Trophoblast cell (in vitro differentiated cells and primary cell): ENCODE measurements at regions not wholly inside any gene's neighbourhood (a gene's known extent, or its start where the extent isn't known, plus 50 kb on each side); places are given as distances from the start of the nearest gene placed in this dataset.

ENCODE experiments used
- DNase-seq, 2 donors: peaks; one replicate each; pipeline ENCODE4 v3.0.0-alpha.2; 2016
- H2AFZ ChIP-seq: 2 replicates; pipeline ENCODE4 v1.6.1; 2013; ENCODE audit warnings: low read length, moderate library complexity, mild to moderate bottlenecking; ENCODE audit not compliant: insufficient read depth, poor library complexity
- H2AK5ac ChIP-seq: 2 replicates; pipeline ENCODE4 v1.6.1; 2013; ENCODE audit warnings: mild to moderate bottlenecking, low read length
- H2BK120ac ChIP-seq: 2 replicates; pipeline ENCODE4 v1.6.1; 2013; ENCODE audit warnings: low read length, mild to moderate bottlenecking, moderate library complexity; ENCODE audit not compliant: insufficient read depth, poor library complexity
- H2BK12ac ChIP-seq: 2 replicates; pipeline ENCODE4 v1.6.1; 2013; ENCODE audit warnings: mild to moderate bottlenecking, low read length, moderate library complexity
- H2BK5ac ChIP-seq: 2 replicates; pipeline ENCODE4 v1.6.1; 2013; ENCODE audit warnings: low read length, low read depth, moderate library complexity, mild to moderate bottlenecking; ENCODE audit not compliant: poor library complexity
- H3K14ac ChIP-seq: 2 replicates; pipeline ENCODE4 v1.6.1; 2013; ENCODE audit warnings: mild to moderate bottlenecking, low read length
- H3K18ac ChIP-seq: 2 replicates; pipeline ENCODE4 v1.6.1; 2013; ENCODE audit warnings: mild to moderate bottlenecking, low read length
- H3K23ac ChIP-seq: 2 replicates; pipeline ENCODE4 v1.6.1; 2013; ENCODE audit warnings: low read length
- H3K27ac ChIP-seq: 2 replicates; pipeline ENCODE4 v1.5.1; 2013; ENCODE audit warnings: low read depth, mild to moderate bottlenecking, inconsistent platforms, low read length, moderate library complexity
- H3K27me3 ChIP-seq: 2 replicates; pipeline ENCODE4 v1.6.1; 2013; ENCODE audit warnings: inconsistent platforms, mild to moderate bottlenecking, low read length, moderate library complexity; ENCODE audit not compliant: insufficient read depth
- H3K36me3 ChIP-seq, 2 experiments: 1 replicate in 1 of 2; 2 replicates in 1 of 2; pipeline ENCODE4 v1.6.1; 2013; ENCODE audit warnings: low read length in 2 of 2, mild to moderate bottlenecking in 2 of 2, moderate library complexity in 1 of 2; ENCODE audit not compliant: insufficient read depth in 2 of 2, control insufficient read depth in 1 of 2
- H3K4ac ChIP-seq: 2 replicates; pipeline ENCODE4 v1.6.1; 2013; ENCODE audit warnings: low read depth, mild to moderate bottlenecking, low read length, moderate library complexity
- H3K4me1 ChIP-seq, 2 experiments: 1 replicate in 1 of 2; 2 replicates in 1 of 2; pipeline ENCODE4 v1.6.1; 2013; ENCODE audit warnings: low read length in 2 of 2, mild to moderate bottlenecking in 2 of 2, moderate library complexity in 1 of 2; ENCODE audit not compliant: insufficient read depth in 2 of 2, control insufficient read depth in 1 of 2
- H3K4me2 ChIP-seq: 2 replicates; pipeline ENCODE4 v1.6.1; 2013; ENCODE audit warnings: inconsistent platforms, mild to moderate bottlenecking, low read length, moderate library complexity
- H3K4me3 ChIP-seq: 2 replicates; pipeline ENCODE4 v1.5.1; 2013; ENCODE audit warnings: mild to moderate bottlenecking, low read depth, low read length, inconsistent platforms
- H3K79me1 ChIP-seq: one replicate; pipeline ENCODE4 v1.6.1; 2013; ENCODE audit warnings: low read length
- H3K79me2 ChIP-seq: 2 replicates; pipeline ENCODE4 v1.6.1; 2013; ENCODE audit warnings: low read length, mild to moderate bottlenecking; ENCODE audit not compliant: control insufficient read depth, insufficient read depth, poor library complexity
- H3K9ac ChIP-seq: 2 replicates; pipeline ENCODE4 v1.6.1; 2013; ENCODE audit warnings: mild to moderate bottlenecking, low read length
- H3K9me3 ChIP-seq: 2 replicates; pipeline ENCODE4 v1.6.1; 2013; ENCODE audit warnings: low read depth, mild to moderate bottlenecking, control low read depth, inconsistent platforms, low read length; ENCODE audit not compliant: insufficient read depth
- H4K12ac ChIP-seq: 2 replicates; pipeline ENCODE4 v1.6.1; 2013; ENCODE audit warnings: low read depth, mild to moderate bottlenecking, low read length, moderate library complexity
- H4K8ac ChIP-seq: 2 replicates; pipeline ENCODE4 v1.6.1; 2013; ENCODE audit warnings: low read depth, mild to moderate bottlenecking, low read length, moderate library complexity
- H4K91ac ChIP-seq: one replicate; pipeline ENCODE4 v1.6.1; 2013; ENCODE audit warnings: low read depth, mild to moderate bottlenecking, low read length, moderate library complexity
- WGBS: extraction: QIAGEN DNeasy Blood & Tissue Kit; methylation state at CpG from one replicate; pipeline ENCODE4 v1.1.7; 2013; ENCODE audit warnings: missing lambda C conversion rate; ENCODE audit not compliant: insufficient read length, insufficient coverage; ENCODE audit errors: extremely low coverage; 5-methylcytosine and 5-hydroxymethylcytosine counted together

DNA sequence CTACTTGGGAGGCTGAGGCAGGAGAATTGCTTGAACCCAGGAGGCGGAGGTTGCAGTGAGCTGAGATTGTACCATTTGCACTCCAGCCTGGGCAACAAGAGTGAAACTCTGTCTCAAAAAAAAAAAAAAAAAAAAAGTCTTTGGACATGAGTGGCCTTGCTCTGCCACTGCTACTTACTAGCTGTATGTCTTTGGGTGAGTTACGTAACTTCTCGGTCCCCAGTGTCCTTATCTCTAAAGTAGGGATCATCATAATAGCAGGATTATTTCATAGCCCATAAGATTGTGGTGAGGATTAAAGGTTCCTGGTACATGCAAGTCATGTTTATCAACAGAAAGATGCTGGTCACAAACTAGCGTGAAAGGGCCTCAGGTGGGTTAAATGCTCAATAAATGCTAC, 53.9 kb upstream of the HEPHL1 start:
- Histone ChIP-seq H4K12ac (no peak overlapping the region), H2AK5ac (no peak overlapping the region), H3K36me3 (no peaks in the 10 kb centered on the region), H3K4me2 (no peak overlapping the region), H3K9me3 (peaks cover 2% of the 10 kb centered on the region), H3K23ac (no peak overlapping the region), H3K14ac (no peak overlapping the region), H2AFZ (no peak overlapping the region), H4K91ac (no peak overlapping the region), H2BK12ac (no peak overlapping the region), H3K4ac (no peak overlapping the region), H2BK120ac (no peak overlapping the region), H3K79me2 (no peaks in the 10 kb centered on the region), H3K9ac (no peak overlapping the region), H3K27ac (no peak overlapping the region), H3K18ac (no peak overlapping the region), H4K8ac (no peak overlapping the region), H3K27me3 (no peaks in the 10 kb centered on the region), H3K4me3 (no peak overlapping the region), H2BK5ac (no peak overlapping the region), H3K4me1 (no peaks in the 10 kb centered on the region), H3K79me1 (no peaks in the 10 kb centered on the region)
- no peak for DNase-seq
- no CpG with 5 or more reads among the region's 4 CpGs for WGBS

DNA sequence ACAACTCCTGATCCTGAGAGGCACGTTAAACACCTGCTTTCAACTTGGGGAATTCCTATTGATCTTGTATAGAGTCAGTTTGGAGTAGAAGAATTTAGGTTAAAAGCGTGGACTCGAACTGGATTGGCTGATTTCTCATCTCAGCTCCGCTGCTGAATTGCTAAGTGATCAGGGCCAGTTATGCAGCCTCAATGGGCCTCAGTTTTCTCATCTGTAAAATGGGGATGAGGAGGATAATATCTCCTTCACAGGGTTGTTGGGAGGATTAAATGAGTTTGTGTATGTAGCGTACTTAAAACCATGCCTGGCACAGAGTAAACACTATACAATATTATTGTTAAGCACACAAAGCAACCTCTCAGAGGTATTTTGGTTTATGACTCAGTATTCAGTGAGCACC, 53.2 kb upstream of the HEPHL1 start:
- Histone ChIP-seq H3K79me1 (no peaks in the 10 kb centered on the region), H3K23ac (no peak overlapping the region), H4K91ac (no peak overlapping the region), H2AFZ (no peak overlapping the region), H3K36me3 (no peaks in the 10 kb centered on the region), H3K27ac (no peak overlapping the region), H3K9ac (no peak overlapping the region), H2AK5ac (no peak overlapping the region), H3K4me2 (no peak overlapping the region), H3K4me3 (no peak overlapping the region), H3K4ac (no peak overlapping the region), H4K8ac (no peak overlapping the region), H2BK120ac (no peak overlapping the region), H2BK5ac (no peak overlapping the region), H3K14ac (no peak overlapping the region), H3K18ac (no peak overlapping the region), H3K9me3 (peaks cover 2% of the 10 kb centered on the region), H3K4me1 (no peaks in the 10 kb centered on the region), H3K27me3 (no peaks in the 10 kb centered on the region), H3K79me2 (no peaks in the 10 kb centered on the region), H4K12ac (no peak overlapping the region), H2BK12ac (no peak overlapping the region)
- DNase-seq, result no peak
- WGBS, result no CpG with 5 or more reads among the region's 5 CpGs

DNA sequence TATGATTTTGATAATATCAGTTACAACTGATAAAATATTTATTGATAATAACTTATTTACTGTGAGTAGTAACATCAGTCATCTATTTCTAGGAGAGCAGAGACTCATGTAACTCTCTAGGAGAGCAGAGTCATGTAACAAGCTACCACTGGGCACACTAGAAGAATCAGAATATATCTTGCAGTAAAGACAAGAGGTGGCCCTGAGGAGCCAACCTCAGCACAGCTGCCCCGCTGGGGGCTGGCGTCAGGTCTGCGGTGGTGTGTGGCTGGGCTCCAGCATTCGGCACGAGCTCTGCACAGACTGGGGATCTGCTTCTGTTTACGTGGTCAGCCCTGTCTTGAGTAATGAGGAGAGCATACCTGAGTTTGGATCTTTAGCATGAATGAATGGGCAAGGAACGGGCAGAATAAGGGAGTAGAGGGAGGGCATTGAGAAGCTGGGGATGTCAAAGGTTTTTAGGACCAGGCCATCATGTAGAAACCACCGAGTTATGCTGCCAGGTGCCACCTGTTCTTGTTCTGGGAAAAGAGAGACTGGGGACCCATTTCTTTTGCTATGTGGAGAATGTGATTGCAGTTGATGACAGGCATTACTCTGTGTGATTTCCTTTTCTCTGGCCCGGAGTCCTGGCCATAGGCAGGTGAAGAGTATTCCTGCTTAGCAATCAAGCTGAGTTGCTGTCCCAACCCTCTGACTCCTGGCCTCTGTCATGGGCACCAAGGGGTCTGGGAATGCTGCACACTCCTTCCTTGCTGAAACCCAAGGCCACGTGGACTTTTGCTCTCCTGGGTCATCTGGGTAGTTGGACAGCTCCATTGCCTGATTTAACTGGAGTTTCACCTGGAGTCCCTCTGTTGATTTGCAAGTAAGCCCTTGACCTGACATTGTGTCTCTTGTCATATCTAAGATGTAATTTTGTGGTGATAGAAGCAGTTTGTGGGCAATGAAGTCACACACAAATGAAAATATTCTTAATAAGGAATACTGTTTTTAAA, 50.9 kb upstream of the HEPHL1 start:
- Histone ChIP-seq H3K14ac (no peak overlapping the region), H4K91ac (no peak overlapping the region), H3K4me2 (no peak overlapping the region), H2BK5ac (no peak overlapping the region), H3K79me2 (no peaks in the 10 kb centered on the region), H2BK120ac (no peak overlapping the region), H3K4me3 (no peak overlapping the region), H3K4ac (no peak overlapping the region), H3K36me3 (no peaks in the 10 kb centered on the region), H2BK12ac (no peak overlapping the region), H3K79me1 (no peaks in the 10 kb centered on the region), H2AFZ (no peak overlapping the region), H3K18ac (no peak overlapping the region), H3K27me3 (no peaks in the 10 kb centered on the region), H4K8ac (no peak overlapping the region), H3K4me1 (no peaks in the 10 kb centered on the region), H4K12ac (no peak overlapping the region), H3K9ac (no peak overlapping the region), H3K27ac (no peak overlapping the region), H3K23ac (no peak overlapping the region), H2AK5ac (no peak overlapping the region), H3K9me3 (peaks cover 2% of the 10 kb centered on the region)
- no peak for DNase-seq
- WGBS, result no CpG with 5 or more reads among the region's 10 CpGs
